ENCODE measurements at regions not wholly inside any gene's neighbourhood (a gene's known extent, or its start where the extent isn't known, plus 50 kb on each side); places are given as distances from the start of the nearest gene placed in this dataset.
A peak's percentile ranks its signal among the peaks of the same experiment; 100 is the strongest.

DNA sequence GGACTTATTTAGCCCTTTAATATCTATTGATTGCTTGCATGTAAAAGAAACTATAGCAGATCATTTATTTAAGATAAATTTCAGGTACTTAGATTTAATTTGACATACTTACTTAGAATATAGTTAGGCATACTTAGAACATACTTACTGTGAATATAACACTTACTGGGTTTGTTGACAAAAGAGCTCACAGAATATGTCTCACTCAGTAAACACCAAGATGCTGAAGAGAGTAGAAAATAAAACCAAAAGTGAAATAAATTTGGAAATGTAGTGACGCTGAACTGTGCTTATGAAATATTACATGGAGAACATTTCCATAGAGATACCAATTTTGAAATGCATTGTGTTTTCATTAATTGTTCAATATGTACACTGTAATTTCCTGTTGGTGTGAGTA is 615.4 kb upstream of the MAN1A1 start:
- H3K27ac ChIP-seq: no peak overlapping the region
- TF ChIP-seq, protein P1, sequence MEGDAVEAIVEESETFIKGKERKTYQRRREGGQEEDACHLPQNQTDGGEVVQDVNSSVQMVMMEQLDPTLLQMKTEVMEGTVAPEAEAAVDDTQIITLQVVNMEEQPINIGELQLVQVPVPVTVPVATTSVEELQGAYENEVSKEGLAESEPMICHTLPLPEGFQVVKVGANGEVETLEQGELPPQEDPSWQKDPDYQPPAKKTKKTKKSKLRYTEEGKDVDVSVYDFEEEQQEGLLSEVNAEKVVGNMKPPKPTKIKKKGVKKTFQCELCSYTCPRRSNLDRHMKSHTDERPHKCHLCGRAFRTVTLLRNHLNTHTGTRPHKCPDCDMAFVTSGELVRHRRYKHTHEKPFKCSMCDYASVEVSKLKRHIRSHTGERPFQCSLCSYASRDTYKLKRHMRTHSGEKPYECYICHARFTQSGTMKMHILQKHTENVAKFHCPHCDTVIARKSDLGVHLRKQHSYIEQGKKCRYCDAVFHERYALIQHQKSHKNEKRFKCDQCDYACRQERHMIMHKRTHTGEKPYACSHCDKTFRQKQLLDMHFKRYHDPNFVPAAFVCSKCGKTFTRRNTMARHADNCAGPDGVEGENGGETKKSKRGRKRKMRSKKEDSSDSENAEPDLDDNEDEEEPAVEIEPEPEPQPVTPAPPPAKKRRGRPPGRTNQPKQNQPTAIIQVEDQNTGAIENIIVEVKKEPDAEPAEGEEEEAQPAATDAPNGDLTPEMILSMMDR (conservative IDR thresholded peaks at IDR 0.05): no peak
- no peak for TF ChIP-seq ZFX (IDR thresholded peaks at IDR 0.05)

DNA sequence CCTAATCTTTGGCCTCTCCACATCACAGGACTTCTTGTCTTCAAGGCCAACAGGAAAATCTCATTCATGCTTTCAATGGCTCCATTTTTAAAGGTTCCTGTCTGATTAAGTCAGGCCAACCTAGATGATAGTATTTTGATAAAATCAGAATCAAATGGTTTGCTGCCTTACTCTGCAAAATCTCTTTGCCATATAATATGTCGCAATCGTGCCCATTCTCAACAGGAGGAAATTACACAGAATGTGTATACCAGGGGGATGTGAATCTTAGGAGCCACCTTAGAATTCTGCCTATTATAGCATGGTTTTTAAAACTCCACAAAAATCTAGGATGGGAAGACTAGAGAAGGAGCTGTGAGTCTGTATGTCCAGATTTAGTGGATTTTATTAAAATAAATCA is 612.9 kb upstream of the MAN1A1 start:
- H3K27ac ChIP-seq: peak overlapping the region; percentile 31; the same call in 1 of the 2 replicates
- TF ChIP-seq ZFX (IDR thresholded peaks at IDR 0.05): no peak
- TF ChIP-seq, protein P1 (conservative IDR thresholded peaks at IDR 0.05): no peak

DNA sequence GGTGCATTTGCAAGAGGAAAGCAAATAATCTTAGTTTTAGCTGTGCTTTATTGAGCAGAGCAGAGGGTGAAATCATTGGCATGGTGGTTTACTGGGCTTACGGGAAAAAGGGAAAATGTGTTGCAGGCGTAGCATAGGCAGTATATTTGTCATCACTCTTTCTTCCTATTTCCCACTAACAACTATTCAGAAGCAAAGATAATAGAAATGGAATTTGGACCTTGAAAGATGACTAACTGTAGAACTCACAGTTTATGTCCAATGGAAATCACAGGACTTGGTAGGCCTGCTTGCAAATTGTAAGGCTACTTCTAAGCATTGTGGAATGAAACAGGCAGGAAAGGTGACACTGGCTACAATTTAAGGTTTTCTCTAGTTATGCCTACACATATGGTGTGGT is 611.9 kb upstream of the MAN1A1 start:
- no peak for TF ChIP-seq ZFX (IDR thresholded peaks at IDR 0.05)
- TF ChIP-seq, protein P1 (conservative IDR thresholded peaks at IDR 0.05): no peak
- H3K27ac ChIP-seq: no peak overlapping the region

GRCh38 chr6:119960456-119960855 is 610.9 kb upstream of the MAN1A1 start:
- TF ChIP-seq, protein P1 (conservative IDR thresholded peaks at IDR 0.05): no peak
- TF ChIP-seq ZFX (IDR thresholded peaks at IDR 0.05): no peak
- H3K27ac ChIP-seq: no peak overlapping the region

GRCh38 chr6:119960036-119960435 is 610.5 kb upstream of the MAN1A1 start:
- no peak overlapping the region; the same call in 1 of the 2 replicates for H3K27ac ChIP-seq

DNA sequence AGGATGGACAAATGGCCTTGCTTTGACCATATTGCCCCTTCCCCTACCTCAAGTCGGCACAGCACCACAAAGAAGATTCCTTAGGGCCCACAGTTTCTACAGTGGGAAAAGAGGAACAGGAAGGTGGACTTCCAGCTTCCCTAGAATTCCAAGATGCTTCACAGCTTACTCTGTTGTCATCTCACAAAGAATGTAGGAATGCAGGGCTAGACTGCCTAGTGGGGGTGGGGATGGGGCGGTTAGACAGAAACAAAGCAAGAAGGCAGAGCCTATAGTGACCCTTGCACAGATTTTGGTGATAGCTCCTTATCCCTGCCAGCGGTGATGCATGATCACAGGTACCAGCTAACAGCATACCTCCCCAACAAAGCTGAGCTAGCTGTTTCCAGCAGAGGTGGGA is 607.6 kb upstream of the MAN1A1 start:
- H3K27ac ChIP-seq: peak overlapping the region; percentile 22; the same call in 1 of the 2 replicates
- TF ChIP-seq, protein P1 (conservative IDR thresholded peaks at IDR 0.05): no peak
- TF ChIP-seq ZFX (IDR thresholded peaks at IDR 0.05): no peak

More at GRCh38 chr6:119960036-119960435, 610.5 kb upstream of the MAN1A1 start:
- TF ChIP-seq, protein P1 (conservative IDR thresholded peaks at IDR 0.05): no peak
- no peak for TF ChIP-seq ZFX (IDR thresholded peaks at IDR 0.05)

DNA sequence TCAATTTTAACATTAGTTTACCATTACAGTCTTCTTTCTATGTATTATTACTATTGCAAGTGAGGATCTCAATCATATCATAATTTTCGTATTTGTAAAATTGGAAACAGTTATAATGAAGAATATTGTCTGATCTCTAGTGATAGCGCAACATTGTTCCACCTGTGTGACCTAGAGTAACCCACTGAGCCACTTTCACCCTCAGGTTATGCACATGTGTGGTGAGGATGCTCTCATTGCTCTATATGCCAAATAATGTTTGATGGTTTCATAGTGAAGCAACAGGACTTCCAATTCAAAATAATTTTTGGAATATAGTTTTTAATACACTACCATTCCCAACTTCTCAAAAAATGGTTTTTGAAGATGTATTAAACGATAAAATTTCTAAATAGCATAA is 603.1 kb upstream of the MAN1A1 start:
- TF ChIP-seq ZFX (IDR thresholded peaks at IDR 0.05): no peak
- TF ChIP-seq, protein P1 (conservative IDR thresholded peaks at IDR 0.05): no peak
- H3K27ac ChIP-seq: no peak overlapping the region

Measured in C4-2B (cell line).